Neural progenitor cell (in vitro differentiated cells): ENCODE measurements at regions not wholly inside any gene's neighbourhood (a gene's known extent, or its start where the extent isn't known, plus 50 kb on each side); places are given as distances from the start of the nearest gene placed in this dataset.

ENCODE experiments used
- EZH2 ChIP-seq: fragments of 200-600 bp; sonication (generic); IDR thresholded peaks from 2 replicates; pipeline ENCODE4 v1.6.1; 2017; ENCODE audit warnings: antibody characterized with exemption, mild to moderate bottlenecking, moderate library complexity
- EZH2phosphoT487 ChIP-seq: fragments of 200-600 bp; sonication (generic); IDR thresholded peaks from 2 replicates; pipeline ENCODE4 v1.6.1; 2017; ENCODE audit warnings: antibody characterized with exemption
- TF ChIP-seq, protein P1 (sequence below): fragments of 200-600 bp; sonication (generic); IDR thresholded peaks from 2 replicates; pipeline ENCODE4 v1.5.1; 2017; ENCODE audit warnings: antibody characterized with exemption, mild to moderate bottlenecking

DNA sequence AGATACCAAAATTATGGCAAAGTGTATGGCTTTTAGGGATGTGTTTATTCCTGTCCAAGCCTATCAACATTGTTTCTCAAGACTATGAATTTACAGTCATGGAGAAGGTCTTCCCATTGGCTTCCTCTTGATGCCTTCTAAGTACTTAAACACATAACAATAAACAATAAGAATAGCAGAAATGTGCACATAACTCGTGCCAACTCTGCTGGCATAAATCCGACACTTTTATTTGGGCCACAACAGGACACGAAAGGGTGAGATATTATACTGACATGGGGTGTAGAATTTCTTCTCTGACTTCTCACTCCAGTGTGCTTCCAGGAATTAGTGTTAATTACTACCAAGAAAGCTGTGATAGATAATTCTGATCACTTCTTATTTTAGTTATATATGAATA lies 695.9 kb upstream of the SLC35B3 start:
- TF ChIP-seq, protein P1, sequence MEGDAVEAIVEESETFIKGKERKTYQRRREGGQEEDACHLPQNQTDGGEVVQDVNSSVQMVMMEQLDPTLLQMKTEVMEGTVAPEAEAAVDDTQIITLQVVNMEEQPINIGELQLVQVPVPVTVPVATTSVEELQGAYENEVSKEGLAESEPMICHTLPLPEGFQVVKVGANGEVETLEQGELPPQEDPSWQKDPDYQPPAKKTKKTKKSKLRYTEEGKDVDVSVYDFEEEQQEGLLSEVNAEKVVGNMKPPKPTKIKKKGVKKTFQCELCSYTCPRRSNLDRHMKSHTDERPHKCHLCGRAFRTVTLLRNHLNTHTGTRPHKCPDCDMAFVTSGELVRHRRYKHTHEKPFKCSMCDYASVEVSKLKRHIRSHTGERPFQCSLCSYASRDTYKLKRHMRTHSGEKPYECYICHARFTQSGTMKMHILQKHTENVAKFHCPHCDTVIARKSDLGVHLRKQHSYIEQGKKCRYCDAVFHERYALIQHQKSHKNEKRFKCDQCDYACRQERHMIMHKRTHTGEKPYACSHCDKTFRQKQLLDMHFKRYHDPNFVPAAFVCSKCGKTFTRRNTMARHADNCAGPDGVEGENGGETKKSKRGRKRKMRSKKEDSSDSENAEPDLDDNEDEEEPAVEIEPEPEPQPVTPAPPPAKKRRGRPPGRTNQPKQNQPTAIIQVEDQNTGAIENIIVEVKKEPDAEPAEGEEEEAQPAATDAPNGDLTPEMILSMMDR = no peak
- TF ChIP-seq EZH2 = no peak
- no peak for TF ChIP-seq EZH2phosphoT487
